DOHH2 (cell line): ENCODE measurements at regions not wholly inside any gene's neighbourhood (a gene's known extent, or its start where the extent isn't known, plus 50 kb on each side); places are given as distances from the start of the nearest gene placed in this dataset.

ENCODE experiments used
- EZH2phosphoT487 ChIP-seq: fragments of 200-600 bp; sonication (generic); IDR thresholded peaks from 2 replicates; pipeline ENCODE4 v1.6.1; 2017; ENCODE audit warnings: borderline replicate concordance, mild to moderate bottlenecking, antibody characterized with exemption, low read length, moderate library complexity, mixed read lengths
- TF ChIP-seq, protein P1 (sequence below): fragments of 200-600 bp; sonication (generic); IDR thresholded peaks from one replicate; pipeline ENCODE4 v1.5.1; 2014; ENCODE audit warnings: antibody characterized with exemption, mild to moderate bottlenecking, low read depth, low read length; ENCODE audit not compliant: poor library complexity, severe bottlenecking

DNA sequence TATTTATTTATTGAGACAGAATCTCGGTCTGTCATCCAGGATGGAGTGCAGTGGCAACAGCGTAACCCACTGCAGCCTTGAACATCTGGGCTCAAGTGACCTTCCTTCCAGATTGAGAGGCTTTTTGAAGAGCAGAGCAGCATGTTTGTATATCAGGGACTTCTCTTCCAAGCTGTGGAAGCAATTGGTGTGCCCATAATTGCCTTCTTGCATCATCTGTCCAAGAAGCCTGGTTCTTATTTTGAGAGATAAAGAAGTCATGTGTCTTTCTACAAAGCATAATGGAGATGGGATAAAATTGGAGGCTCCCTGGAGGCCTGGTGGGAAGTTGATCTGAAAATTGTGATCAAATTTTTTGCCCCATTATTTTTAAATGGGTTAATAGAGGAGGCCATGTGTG lies 183.8 kb upstream of the MCTP2 start:
- TF ChIP-seq, protein P1, sequence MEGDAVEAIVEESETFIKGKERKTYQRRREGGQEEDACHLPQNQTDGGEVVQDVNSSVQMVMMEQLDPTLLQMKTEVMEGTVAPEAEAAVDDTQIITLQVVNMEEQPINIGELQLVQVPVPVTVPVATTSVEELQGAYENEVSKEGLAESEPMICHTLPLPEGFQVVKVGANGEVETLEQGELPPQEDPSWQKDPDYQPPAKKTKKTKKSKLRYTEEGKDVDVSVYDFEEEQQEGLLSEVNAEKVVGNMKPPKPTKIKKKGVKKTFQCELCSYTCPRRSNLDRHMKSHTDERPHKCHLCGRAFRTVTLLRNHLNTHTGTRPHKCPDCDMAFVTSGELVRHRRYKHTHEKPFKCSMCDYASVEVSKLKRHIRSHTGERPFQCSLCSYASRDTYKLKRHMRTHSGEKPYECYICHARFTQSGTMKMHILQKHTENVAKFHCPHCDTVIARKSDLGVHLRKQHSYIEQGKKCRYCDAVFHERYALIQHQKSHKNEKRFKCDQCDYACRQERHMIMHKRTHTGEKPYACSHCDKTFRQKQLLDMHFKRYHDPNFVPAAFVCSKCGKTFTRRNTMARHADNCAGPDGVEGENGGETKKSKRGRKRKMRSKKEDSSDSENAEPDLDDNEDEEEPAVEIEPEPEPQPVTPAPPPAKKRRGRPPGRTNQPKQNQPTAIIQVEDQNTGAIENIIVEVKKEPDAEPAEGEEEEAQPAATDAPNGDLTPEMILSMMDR: no peak
- no peak for TF ChIP-seq EZH2phosphoT487
